ENCODE measurements at regions not wholly inside any gene's neighbourhood (a gene's known extent, or its start where the extent isn't known, plus 50 kb on each side); places are given as distances from the start of the nearest gene placed in this dataset.

DNA sequence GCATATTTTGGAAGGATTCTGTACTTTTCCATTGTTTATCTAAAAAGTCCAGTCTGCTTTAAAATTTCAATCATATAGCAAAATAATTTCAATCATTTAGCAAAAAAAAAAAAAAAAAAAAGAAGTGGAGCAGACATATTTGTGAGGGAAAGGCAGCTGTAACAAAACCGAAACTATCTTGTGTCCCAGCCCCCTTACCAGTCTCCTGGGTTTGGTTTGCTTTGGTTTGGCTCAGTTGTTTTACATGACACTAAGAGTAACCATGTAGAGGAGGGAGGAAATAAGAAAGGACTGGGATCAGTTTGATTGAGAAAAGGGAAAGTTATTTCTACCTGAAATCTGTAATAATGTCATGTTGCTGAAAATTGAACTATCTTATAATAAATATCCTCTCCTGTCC, 158.8 kb upstream of the GADL1 start:
- ChIA-PET CTCF (no interaction called here), POLR2A (ENCODE audit: unreplicated experiment) (no interaction called here)
- Histone ChIP-seq H3K36me3 (ENCODE audit: low read depth) (no peaks in the 10 kb centered on the region), H3K4me3 (no peak overlapping the region), H3K4me1 (replicated peaks; ENCODE audit: insufficient read depth) (no peaks in the 10 kb centered on the region), H3K27me3 (ENCODE audit: insufficient read depth, low read depth) (no peaks in the 10 kb centered on the region), H3K79me2 (ENCODE audit: low read depth) (no peaks in the 10 kb centered on the region), H3K9me3 (ENCODE audit: insufficient read depth, low read depth) (no peaks in the 10 kb centered on the region), H4K20me1 (ENCODE audit: insufficient read depth) (no peaks in the 10 kb centered on the region), H3K27ac (no peak overlapping the region), H3K9me2 (ENCODE audit: insufficient read depth) (no peaks in the 10 kb centered on the region), H3F3A (ENCODE audit: insufficient read depth, low read depth) (no peaks in the 10 kb centered on the region), H2AFZ (no peak overlapping the region), H3K4me2 (no peak overlapping the region)
- intact Hi-C loops (cut with micrococcal nuclease; ENCODE audit: unreplicated experiment), result no loop called here
- TF ChIP-seq EZH2 (IDR thresholded peaks at IDR 0.05; ENCODE audit: low read depth), result no peak
- no TSS peak for BruUV-seq (replicated peaks)
- DNase-seq, result no peak

DNA sequence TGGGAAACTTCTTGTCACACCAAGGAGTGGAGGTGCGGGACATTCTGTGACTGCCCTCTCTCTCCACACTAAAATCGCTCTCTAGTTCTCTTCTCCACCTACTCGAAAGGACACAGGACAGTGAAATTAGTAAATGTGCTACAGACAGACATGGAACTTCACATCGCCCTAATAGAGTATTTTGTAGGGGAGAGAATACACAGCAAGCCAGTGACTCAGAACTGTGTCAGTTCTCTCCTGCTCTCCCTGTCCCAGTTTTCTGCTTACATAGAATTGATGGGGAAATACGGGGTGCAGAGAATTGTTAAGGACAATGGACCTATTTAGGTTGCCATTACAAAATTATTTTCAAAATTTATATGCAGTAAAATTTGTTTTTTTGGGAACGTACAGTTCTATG, 159.6 kb upstream of the GADL1 start:
- Histone ChIP-seq H3K4me3 (no peak overlapping the region), H3K9me2 (ENCODE audit: insufficient read depth) (no peaks in the 10 kb centered on the region), H3K27ac (no peak overlapping the region), H3K27me3 (ENCODE audit: insufficient read depth, low read depth) (no peaks in the 10 kb centered on the region), H3K9me3 (ENCODE audit: insufficient read depth, low read depth) (no peaks in the 10 kb centered on the region), H3K79me2 (ENCODE audit: low read depth) (no peaks in the 10 kb centered on the region), H3K36me3 (ENCODE audit: low read depth) (no peaks in the 10 kb centered on the region), H2AFZ (no peak overlapping the region), H4K20me1 (ENCODE audit: insufficient read depth) (no peaks in the 10 kb centered on the region), H3F3A (ENCODE audit: insufficient read depth, low read depth) (no peaks in the 10 kb centered on the region), H3K4me2 (no peak overlapping the region), H3K4me1 (replicated peaks; ENCODE audit: insufficient read depth) (no peaks in the 10 kb centered on the region)
- no peak for DNase-seq
- ChIA-PET CTCF (no interaction called here), POLR2A (ENCODE audit: unreplicated experiment) (no interaction called here)
- BruUV-seq (replicated peaks), result no TSS peak
- no peak for TF ChIP-seq EZH2 (IDR thresholded peaks at IDR 0.05; ENCODE audit: low read depth)
- TF ChIP-seq, protein P1, sequence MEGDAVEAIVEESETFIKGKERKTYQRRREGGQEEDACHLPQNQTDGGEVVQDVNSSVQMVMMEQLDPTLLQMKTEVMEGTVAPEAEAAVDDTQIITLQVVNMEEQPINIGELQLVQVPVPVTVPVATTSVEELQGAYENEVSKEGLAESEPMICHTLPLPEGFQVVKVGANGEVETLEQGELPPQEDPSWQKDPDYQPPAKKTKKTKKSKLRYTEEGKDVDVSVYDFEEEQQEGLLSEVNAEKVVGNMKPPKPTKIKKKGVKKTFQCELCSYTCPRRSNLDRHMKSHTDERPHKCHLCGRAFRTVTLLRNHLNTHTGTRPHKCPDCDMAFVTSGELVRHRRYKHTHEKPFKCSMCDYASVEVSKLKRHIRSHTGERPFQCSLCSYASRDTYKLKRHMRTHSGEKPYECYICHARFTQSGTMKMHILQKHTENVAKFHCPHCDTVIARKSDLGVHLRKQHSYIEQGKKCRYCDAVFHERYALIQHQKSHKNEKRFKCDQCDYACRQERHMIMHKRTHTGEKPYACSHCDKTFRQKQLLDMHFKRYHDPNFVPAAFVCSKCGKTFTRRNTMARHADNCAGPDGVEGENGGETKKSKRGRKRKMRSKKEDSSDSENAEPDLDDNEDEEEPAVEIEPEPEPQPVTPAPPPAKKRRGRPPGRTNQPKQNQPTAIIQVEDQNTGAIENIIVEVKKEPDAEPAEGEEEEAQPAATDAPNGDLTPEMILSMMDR (conservative IDR thresholded peaks at IDR 0.05), result no peak
- intact Hi-C loops (cut with micrococcal nuclease; ENCODE audit: unreplicated experiment), result no loop called here

DNA sequence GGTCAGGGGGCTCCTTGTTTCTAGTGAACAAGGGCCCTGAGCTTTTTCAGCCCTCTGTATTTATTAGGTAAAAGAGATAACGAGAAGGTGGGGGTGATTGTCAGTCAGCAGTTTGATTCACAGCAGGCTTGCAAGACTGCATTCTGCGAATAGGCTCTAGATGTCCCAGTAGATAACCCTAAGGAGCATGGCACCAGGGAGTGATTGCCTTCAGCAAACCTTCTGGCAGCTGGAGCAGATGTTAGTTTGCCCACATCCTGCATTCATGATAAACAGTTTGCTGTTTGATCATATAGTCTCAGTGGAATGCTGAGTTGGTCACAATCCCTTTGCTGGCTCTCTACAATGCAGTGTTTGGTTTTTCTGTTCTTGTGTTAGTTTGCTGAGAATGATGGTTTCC, 161.3 kb upstream of the GADL1 start:
- ChIA-PET POLR2A (ENCODE audit: unreplicated experiment) (no interaction called here), CTCF (no interaction called here)
- no peak overlapping the region for H3K4me3 ChIP-seq
- TF ChIP-seq, protein P1 (conservative IDR thresholded peaks at IDR 0.05), result no peak
- TF ChIP-seq EZH2 (IDR thresholded peaks at IDR 0.05; ENCODE audit: low read depth), result no peak
- H3K9me3 ChIP-seq (ENCODE audit: insufficient read depth, low read depth), result no peaks in the 10 kb centered on the region
- no peak for DNase-seq
- no peaks in the 10 kb centered on the region for H3K79me2 ChIP-seq (ENCODE audit: low read depth)
- no peaks in the 10 kb centered on the region for H3K9me2 ChIP-seq (ENCODE audit: insufficient read depth)
- intact Hi-C loops (cut with micrococcal nuclease; ENCODE audit: unreplicated experiment), result no loop called here
- no peaks in the 10 kb centered on the region for H3K36me3 ChIP-seq (ENCODE audit: low read depth)
- H3K4me2 ChIP-seq, result no peak overlapping the region
- H3K27ac ChIP-seq, result no peak overlapping the region
- no peak overlapping the region for H2AFZ ChIP-seq
- no peaks in the 10 kb centered on the region for H3K4me1 ChIP-seq (replicated peaks; ENCODE audit: insufficient read depth)
- BruUV-seq (replicated peaks), result no TSS peak
- H3K27me3 ChIP-seq (ENCODE audit: insufficient read depth, low read depth), result no peaks in the 10 kb centered on the region
- H4K20me1 ChIP-seq (ENCODE audit: insufficient read depth), result no peaks in the 10 kb centered on the region
- H3F3A ChIP-seq (ENCODE audit: insufficient read depth, low read depth), result no peaks in the 10 kb centered on the region

DNA sequence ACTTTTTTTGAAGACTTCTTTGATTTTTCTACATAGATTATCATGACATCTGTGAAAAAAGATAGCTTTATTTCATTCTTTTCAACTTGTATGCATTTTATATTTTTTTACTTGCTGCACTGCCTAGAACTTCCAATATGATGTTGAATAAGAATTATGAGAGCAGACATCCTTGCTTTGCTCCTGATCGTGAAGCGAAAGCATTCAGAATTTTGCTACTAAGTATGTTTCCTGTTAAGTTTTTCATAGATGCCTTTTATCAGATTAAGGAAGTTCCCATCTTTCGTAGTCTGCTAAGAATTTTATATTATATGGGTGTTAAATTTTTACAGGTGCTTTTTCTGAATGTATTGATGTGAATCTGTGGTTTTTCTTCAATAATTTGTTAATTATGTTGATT, 163.4 kb upstream of the GADL1 start:
- no peaks in the 10 kb centered on the region for H3K9me3 ChIP-seq (ENCODE audit: insufficient read depth, low read depth)
- no peak for TF ChIP-seq EZH2 (IDR thresholded peaks at IDR 0.05; ENCODE audit: low read depth)
- TF ChIP-seq, protein P1 (conservative IDR thresholded peaks at IDR 0.05), result no peak
- H3K36me3 ChIP-seq (ENCODE audit: low read depth), result no peaks in the 10 kb centered on the region
- no peaks in the 10 kb centered on the region for H3K4me1 ChIP-seq (replicated peaks; ENCODE audit: insufficient read depth)
- intact Hi-C loops (cut with micrococcal nuclease; ENCODE audit: unreplicated experiment), result no loop called here
- H3K4me3 ChIP-seq, result no peak overlapping the region
- CTCF ChIA-PET, result no interaction called here
- POLR2A ChIA-PET (ENCODE audit: unreplicated experiment), result no interaction called here
- H3K27ac ChIP-seq, result no peak overlapping the region
- no peaks in the 10 kb centered on the region for H3K27me3 ChIP-seq (ENCODE audit: insufficient read depth, low read depth)
- BruUV-seq (replicated peaks), result no TSS peak
- H3F3A ChIP-seq (ENCODE audit: insufficient read depth, low read depth), result no peaks in the 10 kb centered on the region
- no peaks in the 10 kb centered on the region for H4K20me1 ChIP-seq (ENCODE audit: insufficient read depth)
- no peak overlapping the region for H2AFZ ChIP-seq
- no peaks in the 10 kb centered on the region for H3K79me2 ChIP-seq (ENCODE audit: low read depth)
- H3K9me2 ChIP-seq (ENCODE audit: insufficient read depth), result no peaks in the 10 kb centered on the region
- DNase-seq, result no peak
- no peak overlapping the region for H3K4me2 ChIP-seq
